Gastrocnemius medialis (tissue), 4 donors: ENCODE measurements at regions not wholly inside any gene's neighbourhood (a gene's known extent, or its start where the extent isn't known, plus 50 kb on each side); places are given as distances from the start of the nearest gene placed in this dataset.

ENCODE experiments used
- ATAC-seq, 2 donors: fragments of 150-250 bp; one replicate each; pipeline ENCODE4 v1.9.1; 2016
- DNase-seq, 2 donors: peaks; one replicate each; pipeline ENCODE4 v3.0.0-alpha.2; 2019
- H3K27ac ChIP-seq, 4 donors: fragments of 200-600 bp; sonication (generic); 1 replicate in 1 of 4; 2 replicates in 3 of 4; pipeline ENCODE4 v1.5.1; 2016 to 2018; ENCODE audit warnings: mild to moderate bottlenecking in 2 of 4, moderate library complexity in 1 of 4
- H3K27me3 ChIP-seq, 3 donors: fragments of 200-600 bp; sonication (generic) in 2 of 3; 1 replicate in 1 of 3; 2 replicates in 2 of 3; pipeline versions ENCODE4 v1.5.1 to v1.6.0; 2016 to 2019; ENCODE audit warnings: mild to moderate bottlenecking in 1 of 3, moderate library complexity in 1 of 3
- H3K36me3 ChIP-seq, 2 donors: fragments of 200-600 bp; sonication (generic) in 1 of 2; one replicate each; pipeline ENCODE4 v1.5.1; 2017 to 2018
- H3K4me1 ChIP-seq, 2 donors: fragments of 200-600 bp; sonication (generic) in 1 of 2; one replicate each; pipeline ENCODE4 v1.5.1; 2016 to 2017; ENCODE audit warnings: mild to moderate bottlenecking in 2 of 2
- H3K4me3 ChIP-seq, 4 donors: fragments of 200-600 bp; sonication (generic) in 3 of 4; 1 replicate in 1 of 4; 2 replicates in 3 of 4; pipeline ENCODE4 v1.5.1; 2016 to 2019; ENCODE audit warnings: mild to moderate bottlenecking in 2 of 4
- H3K9me3 ChIP-seq, 3 donors: fragments of 200-600 bp; sonication (generic) in 2 of 3; 1 replicate in 1 of 3; 2 replicates in 2 of 3; pipeline ENCODE4 v1.5.1; 2016 to 2019
- POLR2A ChIP-seq, 2 donors: fragments of 450-650 bp; IDR thresholded peaks; one replicate each; pipeline ENCODE4 v1.6.1; 2017; ENCODE audit warnings: antibody characterized with exemption in 2 of 2, mild to moderate bottlenecking in 2 of 2, moderate library complexity in 2 of 2
- in situ Hi-C, 4 donors: fragments of 200-750 bp; cut with MboI; loops; one replicate each; pipeline versions ENCODE4 v1.15.0 to v1.8.0; 2017; ENCODE audit warnings: low sequenced_read_pairs in 4 of 4
- intact Hi-C: fragments of 100-400 bp; cut with DNase I; formaldehyde crosslinking; loops from one replicate; pipeline ENCODE4 v1.15.1; 2023; ENCODE audit warnings: low total_unique reads
- TF ChIP-seq, protein P1 (sequence below), 5 experiments: fragments of 450-650 bp in 3 of 5; fragments of 200-600 bp in 2 of 5; sonication (generic) in 2 of 5; IDR thresholded peaks in 4 of 5; conservative IDR thresholded peaks in 1 of 5; 1 replicate in 4 of 5; 2 replicates in 1 of 5; pipeline ENCODE4 v1.5.1; 2016 to 2019; ENCODE audit warnings: antibody characterized with exemption in 5 of 5, mild to moderate bottlenecking in 3 of 5, moderate library complexity in 3 of 5

DNA sequence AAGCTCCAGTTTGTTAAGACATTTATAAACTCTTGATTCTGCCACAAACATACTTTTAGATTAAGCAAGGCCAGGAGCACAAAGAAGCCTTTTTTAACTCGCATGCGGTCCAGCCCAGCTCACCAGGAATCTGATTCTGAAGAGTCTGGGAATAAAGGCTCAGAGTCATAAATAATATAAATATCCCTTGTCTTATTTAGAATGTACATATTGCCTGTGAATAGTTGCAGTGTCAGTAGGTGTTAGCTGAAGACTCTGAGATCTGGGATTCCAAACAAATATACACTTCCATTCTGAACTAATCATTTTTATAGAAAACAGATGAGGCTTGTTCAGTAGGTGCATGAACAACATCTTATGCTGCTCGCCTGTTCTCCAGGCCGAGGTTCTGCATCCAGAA, 59.1 kb upstream of the ELAC2 start:
- no peak for DNase-seq
- H3K27me3 ChIP-seq: no peaks in the 10 kb centered on the region
- no peak overlapping the region for H3K27ac ChIP-seq
- TF ChIP-seq, protein P1, sequence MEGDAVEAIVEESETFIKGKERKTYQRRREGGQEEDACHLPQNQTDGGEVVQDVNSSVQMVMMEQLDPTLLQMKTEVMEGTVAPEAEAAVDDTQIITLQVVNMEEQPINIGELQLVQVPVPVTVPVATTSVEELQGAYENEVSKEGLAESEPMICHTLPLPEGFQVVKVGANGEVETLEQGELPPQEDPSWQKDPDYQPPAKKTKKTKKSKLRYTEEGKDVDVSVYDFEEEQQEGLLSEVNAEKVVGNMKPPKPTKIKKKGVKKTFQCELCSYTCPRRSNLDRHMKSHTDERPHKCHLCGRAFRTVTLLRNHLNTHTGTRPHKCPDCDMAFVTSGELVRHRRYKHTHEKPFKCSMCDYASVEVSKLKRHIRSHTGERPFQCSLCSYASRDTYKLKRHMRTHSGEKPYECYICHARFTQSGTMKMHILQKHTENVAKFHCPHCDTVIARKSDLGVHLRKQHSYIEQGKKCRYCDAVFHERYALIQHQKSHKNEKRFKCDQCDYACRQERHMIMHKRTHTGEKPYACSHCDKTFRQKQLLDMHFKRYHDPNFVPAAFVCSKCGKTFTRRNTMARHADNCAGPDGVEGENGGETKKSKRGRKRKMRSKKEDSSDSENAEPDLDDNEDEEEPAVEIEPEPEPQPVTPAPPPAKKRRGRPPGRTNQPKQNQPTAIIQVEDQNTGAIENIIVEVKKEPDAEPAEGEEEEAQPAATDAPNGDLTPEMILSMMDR (IDR thresholded peaks at IDR 0.05 in 4 of 5, conservative IDR thresholded peaks at IDR 0.05 in 1 of 5): no peak
- TF ChIP-seq POLR2A (IDR thresholded peaks at IDR 0.05): no peak
- no peaks in the 10 kb centered on the region for H3K4me1 ChIP-seq
- no peaks in the 10 kb centered on the region for H3K36me3 ChIP-seq
- in situ Hi-C loops (no loop called here), intact Hi-C loops (no loop called here)
- H3K9me3 ChIP-seq: no peaks in the 10 kb centered on the region
- no peak for ATAC-seq
- H3K4me3 ChIP-seq: no peak overlapping the region

DNA sequence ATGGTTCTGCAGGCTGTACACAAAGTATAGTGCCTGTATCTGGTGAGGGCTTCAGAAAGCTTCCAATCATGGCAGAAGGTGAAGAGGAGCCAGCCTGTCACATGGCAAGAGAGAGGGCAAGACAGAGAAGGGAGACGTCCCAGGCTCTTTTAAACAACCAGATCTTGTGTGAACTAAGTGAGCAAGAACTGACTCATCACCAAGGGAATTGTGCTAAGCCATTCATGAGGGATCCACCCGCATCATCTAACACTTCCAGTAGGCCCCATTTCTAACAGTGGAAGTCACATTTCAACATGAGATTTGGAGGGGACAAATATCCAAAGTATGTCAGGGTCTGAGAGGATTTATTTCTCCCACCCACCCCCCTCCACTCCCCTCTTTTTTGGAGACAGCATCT, 56.2 kb upstream of the ELAC2 start:
- TF ChIP-seq, protein P1 (IDR thresholded peaks at IDR 0.05 in 4 of 5, conservative IDR thresholded peaks at IDR 0.05 in 1 of 5): no peak
- TF ChIP-seq POLR2A (IDR thresholded peaks at IDR 0.05): no peak
- intact Hi-C loops: no loop called here
- H3K9me3 ChIP-seq: no peaks in the 10 kb centered on the region
- H3K4me3 ChIP-seq: no peak overlapping the region
- no peak for ATAC-seq
- no peaks in the 10 kb centered on the region for H3K27me3 ChIP-seq
- H3K4me1 ChIP-seq: no peaks in the 10 kb centered on the region
- no peaks in the 10 kb centered on the region for H3K36me3 ChIP-seq
- DNase-seq: no peak
- H3K27ac ChIP-seq: no peak overlapping the region
- in situ Hi-C loops: no loop called here

DNA sequence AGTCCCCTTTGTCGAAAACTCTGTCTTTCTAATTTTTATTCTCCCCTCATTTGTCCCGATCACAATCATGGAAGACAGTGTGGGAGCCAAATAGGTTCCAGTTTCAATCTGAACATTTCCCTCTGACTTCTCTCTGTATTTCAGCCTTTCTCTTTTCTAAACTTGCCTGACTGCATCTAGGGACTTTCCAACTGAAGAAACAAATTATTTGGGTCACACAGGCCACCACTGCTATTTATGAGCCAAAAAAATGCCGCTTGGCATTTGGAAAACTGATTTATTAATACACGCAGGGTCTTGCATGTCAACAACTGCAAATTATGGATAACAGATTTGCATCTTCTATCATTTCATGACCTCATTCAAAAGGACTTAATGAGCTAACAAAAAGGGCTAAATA, 55.2 kb upstream of the ELAC2 start:
- no peaks in the 10 kb centered on the region for H3K36me3 ChIP-seq
- intact Hi-C loops: no loop called here
- H3K27ac ChIP-seq: no peak overlapping the region
- no peak for ATAC-seq
- H3K9me3 ChIP-seq: no peaks in the 10 kb centered on the region
- in situ Hi-C loops: no loop called here
- no peak for TF ChIP-seq POLR2A (IDR thresholded peaks at IDR 0.05)
- no peak overlapping the region for H3K4me3 ChIP-seq
- H3K4me1 ChIP-seq: no peaks in the 10 kb centered on the region
- no peak for DNase-seq
- H3K27me3 ChIP-seq: no peaks in the 10 kb centered on the region

DNA sequence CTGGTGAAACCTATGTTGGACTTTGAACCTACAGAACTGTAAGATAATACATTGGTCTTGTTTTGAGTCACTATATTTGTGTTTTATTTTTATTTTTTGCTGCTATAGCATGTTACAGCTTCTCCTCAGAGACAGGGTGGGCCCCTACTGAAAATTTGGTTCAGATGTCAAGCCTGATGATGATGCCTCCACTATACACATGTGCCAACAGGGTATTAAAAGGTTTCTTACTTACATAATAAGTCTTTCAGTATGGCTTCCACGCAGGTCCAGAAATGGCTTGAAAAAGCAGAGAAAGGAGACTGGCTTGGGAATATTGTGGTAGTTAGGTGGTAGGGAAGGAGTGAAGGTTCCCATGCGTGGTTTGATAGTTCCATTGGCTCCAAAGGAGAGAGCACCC, 52.9 kb upstream of the ELAC2 start:
- no peaks in the 10 kb centered on the region for H3K27me3 ChIP-seq
- no peaks in the 10 kb centered on the region for H3K36me3 ChIP-seq
- no peak for TF ChIP-seq POLR2A (IDR thresholded peaks at IDR 0.05)
- TF ChIP-seq, protein P1 (IDR thresholded peaks at IDR 0.05 in 4 of 5, conservative IDR thresholded peaks at IDR 0.05 in 1 of 5): no peak
- H3K4me3 ChIP-seq: no peak overlapping the region
- no peak for ATAC-seq
- no peak for DNase-seq
- H3K27ac ChIP-seq: no peak overlapping the region
- intact Hi-C loops: no loop called here
- no peaks in the 10 kb centered on the region for H3K4me1 ChIP-seq
- no peaks in the 10 kb centered on the region for H3K9me3 ChIP-seq
- in situ Hi-C loops: no loop called here

DNA sequence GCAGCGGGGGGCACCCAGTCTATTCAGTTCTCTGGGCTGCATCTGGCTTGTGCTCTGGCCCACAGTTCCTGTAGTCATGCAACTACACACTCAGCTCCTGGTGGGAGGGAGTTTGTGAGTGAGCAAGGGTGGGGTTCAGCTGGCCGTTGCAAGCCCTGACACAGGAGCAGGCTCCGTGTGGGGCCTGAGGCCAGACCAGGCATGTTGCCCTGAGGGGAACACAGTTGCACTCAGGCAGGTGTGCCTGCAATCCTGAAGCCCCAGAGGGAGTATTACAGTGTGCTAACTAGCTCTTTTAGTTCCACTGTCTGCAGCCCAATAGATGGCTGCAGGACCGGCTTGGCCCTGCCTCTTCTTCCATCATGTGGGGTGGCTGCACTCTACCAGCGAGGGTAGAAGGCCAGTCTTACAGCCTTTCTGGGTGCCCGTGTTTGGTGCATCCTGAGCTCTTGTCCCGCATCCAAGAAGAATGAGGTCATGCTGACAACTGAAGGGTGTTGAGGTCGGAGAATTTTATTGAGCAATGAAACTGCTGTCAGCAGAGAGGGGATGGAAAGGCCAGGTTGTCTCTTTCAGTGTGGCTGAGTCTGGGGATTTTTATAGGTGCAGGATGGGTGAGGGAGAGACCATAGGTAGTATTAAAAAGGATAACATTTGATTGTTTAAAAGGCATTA, 49.9 kb upstream of the ELAC2 start:
- H3K36me3 ChIP-seq: no peaks in the 10 kb centered on the region
- DNase-seq (no peak), ATAC-seq (no peak)
- intact Hi-C loops: no loop called here
- no peaks in the 10 kb centered on the region for H3K4me1 ChIP-seq
- no peak overlapping the region for H3K27ac ChIP-seq
- H3K9me3 ChIP-seq: no peaks in the 10 kb centered on the region
- in situ Hi-C loops: no loop called here
- no peaks in the 10 kb centered on the region for H3K27me3 ChIP-seq
- TF ChIP-seq, protein P1 (IDR thresholded peaks at IDR 0.05 in 4 of 5, conservative IDR thresholded peaks at IDR 0.05 in 1 of 5): no peak
- TF ChIP-seq POLR2A (IDR thresholded peaks at IDR 0.05): no peak
- no peak overlapping the region for H3K4me3 ChIP-seq
